ENCODE measurements at regions not wholly inside any gene's neighbourhood (a gene's known extent, or its start where the extent isn't known, plus 50 kb on each side); places are given as distances from the start of the nearest gene placed in this dataset.
"Not testable (repeated sequence)": the region's sequence is repeated elsewhere in the genome, so short reads cannot be mapped to it uniquely, and the experiment has no call there.

- H3K9me3 Mint-ChIP-seq (ENCODE audit: unreplicated experiment): no peaks in the 10 kb centered on the region
- no peak overlapping the region for H3K27ac Mint-ChIP-seq (ENCODE audit: low read depth, unreplicated experiment)
- no peaks in the 10 kb centered on the region for H3K4me1 Mint-ChIP-seq (ENCODE audit: insufficient read depth, unreplicated experiment)
- H3K27me3 Mint-ChIP-seq (ENCODE audit: insufficient read depth, unreplicated experiment): no peaks in the 10 kb centered on the region
- intact Hi-C loops (cut with micrococcal nuclease): no loop called here
- CTCF ChIA-PET: interaction anchor here (0.6 kb wide), 1 partner anchor 87 kb away, joined by 4 read pairs; no protein-coding TSS in a partner anchor
- TF ChIP-seq CTCF (IDR thresholded peaks at IDR 0.05; ENCODE audit: unreplicated experiment): no peak
- POLR2A ChIA-PET: no interaction called here
- H3K4me3 Mint-ChIP-seq (ENCODE audit: unreplicated experiment): no peak overlapping the region
- no peaks in the 10 kb centered on the region for H3K36me3 Mint-ChIP-seq (ENCODE audit: insufficient read depth, unreplicated experiment)
- no peak for DNase-seq (ENCODE audit: unreplicated experiment)
- BruUV-seq (replicated peaks): no TSS peak
Observed at GRCh38 chr7:81394029-81394428, 375.8 kb downstream of the HGF start.

- H3K9me3 Mint-ChIP-seq (ENCODE audit: unreplicated experiment): no peaks in the 10 kb centered on the region
- no peak for TF ChIP-seq CTCF (IDR thresholded peaks at IDR 0.05; ENCODE audit: unreplicated experiment)
- ChIA-PET CTCF (no interaction called here), POLR2A (no interaction called here)
- H3K4me3 Mint-ChIP-seq (ENCODE audit: unreplicated experiment): no peak overlapping the region
- intact Hi-C loops (cut with micrococcal nuclease): no loop called here
- BruUV-seq (replicated peaks): no TSS peak
- H3K27me3 Mint-ChIP-seq (ENCODE audit: insufficient read depth, unreplicated experiment): no peaks in the 10 kb centered on the region
- no peaks in the 10 kb centered on the region for H3K4me1 Mint-ChIP-seq (ENCODE audit: insufficient read depth, unreplicated experiment)
- DNase-seq (ENCODE audit: unreplicated experiment): no peak
- H3K27ac Mint-ChIP-seq (ENCODE audit: low read depth, unreplicated experiment): no peak overlapping the region
- no peaks in the 10 kb centered on the region for H3K36me3 Mint-ChIP-seq (ENCODE audit: insufficient read depth, unreplicated experiment)
Observed at GRCh38 chr7:81393018-81393417, 376.8 kb downstream of the HGF start.

- intact Hi-C loops (cut with micrococcal nuclease): no loop called here
- Mint-ChIP-seq H3K27ac (ENCODE audit: low read depth, unreplicated experiment) (no peak overlapping the region), H3K27me3 (ENCODE audit: insufficient read depth, unreplicated experiment) (no peaks in the 10 kb centered on the region), H3K36me3 (ENCODE audit: insufficient read depth, unreplicated experiment) (no peaks in the 10 kb centered on the region), H3K9me3 (ENCODE audit: unreplicated experiment) (no peaks in the 10 kb centered on the region), H3K4me3 (ENCODE audit: unreplicated experiment) (no peak overlapping the region), H3K4me1 (ENCODE audit: insufficient read depth, unreplicated experiment) (no peaks in the 10 kb centered on the region)
- BruUV-seq (replicated peaks): no TSS peak
- CTCF ChIA-PET: no interaction called here
- no peak for DNase-seq (ENCODE audit: unreplicated experiment)
- TF ChIP-seq CTCF (IDR thresholded peaks at IDR 0.05; ENCODE audit: unreplicated experiment): no peak
- POLR2A ChIA-PET: no interaction called here
Observed at GRCh38 chr7:81385370-81385769, 384.5 kb downstream of the HGF start.

GRCh38 chr7:81383846-81384245 lies 386.0 kb downstream of the HGF start:
- Mint-ChIP-seq H3K27me3 (ENCODE audit: insufficient read depth, unreplicated experiment) (no peaks in the 10 kb centered on the region), H3K9me3 (ENCODE audit: unreplicated experiment) (no peaks in the 10 kb centered on the region), H3K36me3 (ENCODE audit: insufficient read depth, unreplicated experiment) (no peaks in the 10 kb centered on the region), H3K4me3 (ENCODE audit: unreplicated experiment) (no peak overlapping the region), H3K27ac (ENCODE audit: low read depth, unreplicated experiment) (peak overlapping the region; percentile 19), H3K4me1 (ENCODE audit: insufficient read depth, unreplicated experiment) (no peaks in the 10 kb centered on the region)
- ChIA-PET CTCF (no interaction called here), POLR2A (no interaction called here)
- intact Hi-C loops (cut with micrococcal nuclease): no loop called here
- no TSS peak for BruUV-seq (replicated peaks)
- no peak for DNase-seq (ENCODE audit: unreplicated experiment)
- TF ChIP-seq CTCF (IDR thresholded peaks at IDR 0.05; ENCODE audit: unreplicated experiment): no peak

- POLR2A ChIA-PET; H3K27ac Mint-ChIP-seq (ENCODE audit: low read depth, unreplicated experiment); BruUV-seq (replicated peaks); H3K4me1 Mint-ChIP-seq (ENCODE audit: insufficient read depth, unreplicated experiment); H3K27me3 Mint-ChIP-seq (ENCODE audit: insufficient read depth, unreplicated experiment); H3K9me3 Mint-ChIP-seq (ENCODE audit: unreplicated experiment); H3K4me3 Mint-ChIP-seq (ENCODE audit: unreplicated experiment); intact Hi-C loops (cut with micrococcal nuclease); DNase-seq (ENCODE audit: unreplicated experiment); H3K36me3 Mint-ChIP-seq (ENCODE audit: insufficient read depth, unreplicated experiment): not testable (repeated sequence)
- CTCF ChIA-PET: interaction anchor here (0.7 kb wide), 1 partner anchor 370 kb away, joined by 3 read pairs; no protein-coding TSS in a partner anchor
Observed at GRCh38 chr7:81374641-81375040, 395.2 kb downstream of the HGF start.
